Activated effector memory CD4-positive, alpha-beta T cell treated with Interleukin-2 at 50 U/mL for 16 hours (primary cell): ENCODE measurements at regions not wholly inside any gene's neighbourhood (a gene's known extent, or its start where the extent isn't known, plus 50 kb on each side); places are given as distances from the start of the nearest gene placed in this dataset.
"Not testable (repeated sequence)": the region's sequence is repeated elsewhere in the genome, so short reads cannot be mapped to it uniquely, and the experiment has no call there.

Experiments
- DNase-seq: peaks from one replicate; pipeline ENCODE4 v3.0.0-alpha.2; 2020

- no peak for DNase-seq
Measured at GRCh38 chr13:58397596-58398387, 766.2 kb downstream of the PCDH17 start.

- DNase-seq = no peak
Measured at GRCh38 chr13:58399263-58399662, 767.7 kb downstream of the PCDH17 start.

GRCh38 chr13:58406545-58406944 lies 775.0 kb downstream of the PCDH17 start:
- no peak for DNase-seq

- DNase-seq = no peak
Measured at GRCh38 chr13:58429917-58430316, 798.4 kb downstream of the PCDH17 start.

GRCh38 chr13:58434943-58435342 lies 803.4 kb downstream of the PCDH17 start:
- DNase-seq = no peak

GRCh38 chr13:58437427-58437826 lies 805.9 kb downstream of the PCDH17 start:
- no peak for DNase-seq

- no peak for DNase-seq
Measured at GRCh38 chr13:58446979-58447378, 815.4 kb downstream of the PCDH17 start.

GRCh38 chr13:58452123-58452623 lies 820.6 kb downstream of the PCDH17 start:
- no peak for DNase-seq

GRCh38 chr13:58455094-58455493 lies 823.5 kb downstream of the PCDH17 start:
- no peak for DNase-seq

- no peak for DNase-seq
Measured at GRCh38 chr13:58461217-58461616, 829.7 kb downstream of the PCDH17 start.

- no peak for DNase-seq
Measured at GRCh38 chr13:58463841-58464240, 832.3 kb downstream of the PCDH17 start.

- DNase-seq = no peak
Measured at GRCh38 chr13:58467176-58467575, 835.6 kb downstream of the PCDH17 start.

GRCh38 chr13:58472483-58472882 lies 840.9 kb downstream of the PCDH17 start:
- no peak for DNase-seq

- no peak for DNase-seq
Measured at GRCh38 chr13:58474581-58474980, 843.0 kb downstream of the PCDH17 start.

GRCh38 chr13:58476206-58476918 lies 844.8 kb downstream of the PCDH17 start:
- no peak for DNase-seq

- no peak for DNase-seq
Measured at GRCh38 chr13:58478858-58479257, 847.3 kb downstream of the PCDH17 start.

- DNase-seq = no peak
Measured at GRCh38 chr13:58480061-58480460, 848.5 kb downstream of the PCDH17 start.

- DNase-seq = no peak
Measured at GRCh38 chr13:58488251-58488650, 856.7 kb downstream of the PCDH17 start.

- no peak for DNase-seq
Measured at GRCh38 chr13:58495668-58496067, 864.1 kb downstream of the PCDH17 start.

GRCh38 chr13:58500938-58501337 lies 869.4 kb downstream of the PCDH17 start:
- no peak for DNase-seq

- not testable (repeated sequence) for DNase-seq
Measured at GRCh38 chr13:58504202-58504700, 872.7 kb downstream of the PCDH17 start.

GRCh38 chr13:58505262-58505920 lies 873.8 kb downstream of the PCDH17 start:
- not testable (repeated sequence) for DNase-seq

GRCh38 chr13:58528351-58528750 lies 896.8 kb downstream of the PCDH17 start:
- DNase-seq = no peak
